Endothelial cell of umbilical vein (primary cell): ENCODE measurements at regions not wholly inside any gene's neighbourhood (a gene's known extent, or its start where the extent isn't known, plus 50 kb on each side); places are given as distances from the start of the nearest gene placed in this dataset.

Experiments
- BruUV-seq: library from RNA; stranded (reverse); fragments of 400-500 nt; replicated peaks from 2 replicates; lab custom pipeline; 2021; lab: Mats Ljungman, UMichigan
- CTCF ChIA-PET: fragments of 300-600, 350-600 bp; sonication (Branson Sonifier 250); formaldehyde crosslinking; loops from one replicate; lab custom pipeline; 2021; ENCODE audit warnings: antibody characterized with exemption, inconsistent platforms; lab: Charles Lee
- POLR2A ChIA-PET: fragments of 300-600, 350-600 bp; sonication (Branson Sonifier 250); formaldehyde crosslinking; loops from one replicate; lab custom pipeline; 2021; ENCODE audit warnings: antibody characterized with exemption, inconsistent platforms; lab: Charles Lee
- DNase-seq: peaks from one replicate; pipeline ENCODE4 v3.0.0-alpha.2; 2011; ENCODE audit warnings: low read depth, low spot score
- FAIRE-seq: peaks from 2 replicates; lab custom pipeline; 2011; peaks lifted over from hg19 to GRCh38; lab: Jason Lieb, UNC
- H2AFZ ChIP-seq: 2 replicates; pipeline ENCODE4 v1.6.0; 2012; ENCODE audit warnings: low read depth, low read length, control low read depth, inconsistent platforms
- H3K27ac ChIP-seq: 2 replicates; pipeline ENCODE4 v1.5.1; 2011; ENCODE audit warnings: low read depth, mild to moderate bottlenecking, control low read depth, low read length, moderate library complexity; ENCODE audit not compliant: insufficient read depth
- H3K27me3 ChIP-seq, 2 experiments: 2 replicates each; pipeline versions ENCODE4 v1.6.0 to v1.6.1; 2011; ENCODE audit warnings: low read length in 2 of 2, mixed read lengths in 1 of 2; ENCODE audit not compliant: control insufficient read depth in 2 of 2, insufficient read depth in 2 of 2
- H3K36me3 ChIP-seq, 2 experiments: 2 replicates in 1 of 2; 3 replicates in 1 of 2; pipeline ENCODE4 v1.5.1; 2011; ENCODE audit warnings: low read length in 2 of 2, mild to moderate bottlenecking in 1 of 2, moderate library complexity in 1 of 2; ENCODE audit not compliant: control insufficient read depth in 2 of 2, insufficient read depth in 2 of 2; ENCODE audit errors: extremely low read depth in 1 of 2
- H3K4me1 ChIP-seq: 3 replicates; pipeline ENCODE4 v1.5.1; 2011; ENCODE audit warnings: mild to moderate bottlenecking, low read length; ENCODE audit not compliant: control insufficient read depth, insufficient read depth; ENCODE audit errors: extremely low read depth
- H3K4me2 ChIP-seq: 2 replicates; pipeline ENCODE4 v1.6.1; 2011; ENCODE audit warnings: low read length, control low read depth, mixed read lengths; ENCODE audit not compliant: insufficient read depth
- H3K4me3 ChIP-seq, 3 experiments: fragments of 200-600 bp in 1 of 3; sonication (generic), shearing (Covaris generic) in 1 of 3; replicated peaks in 1 of 3; 2 replicates each; pipeline ENCODE4 v1.5.1; 2011 to 2016; ENCODE audit warnings: control low read depth in 3 of 3, low read length in 3 of 3, mild to moderate bottlenecking in 2 of 3, inconsistent platforms in 1 of 3, low read depth in 1 of 3, moderate library complexity in 1 of 3; ENCODE audit not compliant: insufficient read depth in 1 of 3
- H3K79me2 ChIP-seq: 2 replicates; pipeline ENCODE4 v1.6.0; 2012; ENCODE audit warnings: low read length, inconsistent platforms; ENCODE audit not compliant: control insufficient read depth, insufficient read depth
- H3K9ac ChIP-seq: replicated peaks from 2 replicates; pipeline ENCODE3; 2011; ENCODE audit warnings: low read length, control low read depth; ENCODE audit not compliant: insufficient read depth; ENCODE audit errors: extremely low read depth
- H3K9me1 ChIP-seq: replicated peaks from 3 replicates; pipeline ENCODE4 v1.6.0; 2011; ENCODE audit warnings: mild to moderate bottlenecking, low read length; ENCODE audit not compliant: control insufficient read depth, insufficient read depth; ENCODE audit errors: extremely low read depth
- H3K9me3 ChIP-seq: replicated peaks from 2 replicates; pipeline ENCODE4 v1.5.1; 2012; ENCODE audit warnings: low read length, inconsistent platforms; ENCODE audit not compliant: control insufficient read depth, insufficient read depth
- H4K20me1 ChIP-seq: replicated peaks from 2 replicates; pipeline ENCODE3; 2011; ENCODE audit warnings: mild to moderate bottlenecking, low read length; ENCODE audit not compliant: control insufficient read depth, insufficient read depth; ENCODE audit errors: extremely low read depth
- CTCF ChIP-seq, 2 donors: IDR thresholded peaks; 1 replicate in 1 of 2; 2 replicates in 1 of 2; pipeline ENCODE4 v1.5.1; 2011; ENCODE audit warnings: low read length in 2 of 2, mild to moderate bottlenecking in 2 of 2, moderate library complexity in 2 of 2, control low read depth in 1 of 2, inconsistent platforms in 1 of 2, low read depth in 1 of 2; ENCODE audit not compliant: insufficient read depth in 1 of 2; ENCODE audit errors: extremely low read depth in 1 of 2
- EZH2 ChIP-seq: IDR thresholded peaks from 2 replicates; pipeline ENCODE4 v1.6.1; 2012; ENCODE audit warnings: borderline replicate concordance, low read depth, mild to moderate bottlenecking, moderate library complexity, low read length, inconsistent platforms; ENCODE audit not compliant: severe bottlenecking
- FOS ChIP-seq: IDR thresholded peaks from 2 replicates; pipeline ENCODE4 v1.6.1; 2011; ENCODE audit warnings: mild to moderate bottlenecking, low read length, moderate library complexity, borderline replicate concordance; ENCODE audit not compliant: insufficient read depth
- GATA2 ChIP-seq: IDR thresholded peaks from 2 replicates; pipeline ENCODE4 v1.7.0; 2011; ENCODE audit warnings: low read depth, mild to moderate bottlenecking, moderate library complexity, mixed read lengths, low read length; ENCODE audit not compliant: insufficient read length, insufficient read depth
- JUN ChIP-seq: IDR thresholded peaks from 2 replicates; pipeline ENCODE4 v1.6.1; 2011; ENCODE audit warnings: borderline replicate concordance, low read depth; ENCODE audit not compliant: insufficient read length, insufficient read depth
- MYC ChIP-seq: IDR thresholded peaks from one replicate; pipeline ENCODE4 v1.6.1; 2011; ENCODE audit warnings: mild to moderate bottlenecking, low read depth, low read length
- POLR2A ChIP-seq: IDR thresholded peaks from 2 replicates; pipeline ENCODE4 v1.6.1; 2012; ENCODE audit warnings: low read depth, mild to moderate bottlenecking, control low read depth, low read length
- POLR2AphosphoS5 ChIP-seq: IDR thresholded peaks from 2 replicates; pipeline ENCODE4 v1.6.1; 2012; ENCODE audit warnings: low read depth, mild to moderate bottlenecking, control low read depth, low read length, moderate library complexity; ENCODE audit not compliant: insufficient read depth
- dilution Hi-C: fragments of 300-500 bp; cut with MboI; formaldehyde crosslinking; loops from one replicate; pipeline ENCODE4 v1.15.0; 2019; ENCODE audit warnings: low sequenced_read_pairs; ENCODE audit not compliant: extremely low pct_ligation_motif_present
- intact Hi-C: fragments of 100-400 bp; cut with micrococcal nuclease; formaldehyde crosslinking; loops from one replicate; pipeline ENCODE4 v1.10.0; 2022
- TF ChIP-seq, protein P1 (sequence below): IDR thresholded peaks from 2 replicates; pipeline ENCODE4 v1.6.1; 2011; ENCODE audit not compliant: insufficient read depth, insufficient read length

- H3K27me3 ChIP-seq, result no peaks in the 10 kb centered on the region
- H3K4me3 ChIP-seq, result no peak overlapping the region
- H3K9ac ChIP-seq, result no peak overlapping the region
- H3K9me3 ChIP-seq, result no peaks in the 10 kb centered on the region
- H3K27ac ChIP-seq, result no peak overlapping the region
- H3K79me2 ChIP-seq, result no peaks in the 10 kb centered on the region
- no peaks in the 10 kb centered on the region for H3K36me3 ChIP-seq
- no peaks in the 10 kb centered on the region for H3K4me1 ChIP-seq
- TF ChIP-seq EZH2 (no peak), MYC (no peak), FOS (no peak), CTCF (IDR thresholded peaks at IDR 0.05; ENCODE audit: extremely low read depth in 1 of 2, insufficient read depth in 1 of 2, low read depth in 1 of 2, low read length in 2 of 2) (no peak), GATA2 (no peak), JUN (no peak), POLR2AphosphoS5 (no peak), POLR2A (no peak)
- TF ChIP-seq, protein P1, sequence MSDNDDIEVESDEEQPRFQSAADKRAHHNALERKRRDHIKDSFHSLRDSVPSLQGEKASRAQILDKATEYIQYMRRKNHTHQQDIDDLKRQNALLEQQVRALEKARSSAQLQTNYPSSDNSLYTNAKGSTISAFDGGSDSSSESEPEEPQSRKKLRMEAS, result no peak
- dilution Hi-C loops, result no loop called here
- FAIRE-seq, result no peak
- H3K9me1 ChIP-seq, result no peaks in the 10 kb centered on the region
- no peaks in the 10 kb centered on the region for H4K20me1 ChIP-seq
- DNase-seq, result no peak
- intact Hi-C loops, result no loop called here
- POLR2A ChIA-PET, result no interaction called here
- H3K4me2 ChIP-seq, result no peak overlapping the region
- no peak overlapping the region for H2AFZ ChIP-seq
- CTCF ChIA-PET, result no interaction called here
- no TSS peak for BruUV-seq
Observed at GRCh38 chr4:81664079-81664478, 192.4 kb upstream of the RASGEF1B start.
